Left ventricle myocardium inferior (tissue), 1 donor: ENCODE measurements at regions not wholly inside any gene's neighbourhood (a gene's known extent, or its start where the extent isn't known, plus 50 kb on each side); places are given as distances from the start of the nearest gene placed in this dataset.
"Not testable (repeated sequence)": the region's sequence is repeated elsewhere in the genome, so short reads cannot be mapped to it uniquely, and the experiment has no call there.

Source experiments
- DNase-seq: peaks from one replicate; pipeline ENCODE4 v3.0.0-alpha.2; 2020
- H3K27ac ChIP-seq: fragments of 200-600 bp; replicated peaks from 2 replicates; pipeline ENCODE4 v1.8.0; 2021
- H3K27me3 ChIP-seq: fragments of 200-600 bp; 2 replicates; pipeline ENCODE4 v1.8.0; 2021; ENCODE audit warnings: low read depth
- H3K36me3 ChIP-seq: fragments of 200-600 bp; 2 replicates; pipeline ENCODE4 v1.8.0; 2021
- H3K4me1 ChIP-seq: fragments of 200-600 bp; 2 replicates; pipeline ENCODE4 v1.8.0; 2021
- H3K4me3 ChIP-seq: fragments of 200-600 bp; 2 replicates; pipeline ENCODE4 v1.8.0; 2021; ENCODE audit warnings: mild to moderate bottlenecking, moderate library complexity
- H3K9me3 ChIP-seq: fragments of 200-600 bp; replicated peaks from 2 replicates; pipeline ENCODE4 v1.8.0; 2021
- CTCF ChIP-seq: fragments of 200-600 bp; IDR thresholded peaks from 2 replicates; pipeline ENCODE4 v1.8.0; 2021; ENCODE audit warnings: antibody characterized with exemption, mild to moderate bottlenecking, borderline replicate concordance
- intact Hi-C: fragments of 100-400 bp; cut with micrococcal nuclease; formaldehyde crosslinking; loops from one replicate; pipeline ENCODE4 v1.11.0; 2022
- donor health status: DM: no; HTN: yes; CAD: no; lungs with severe emphysema.

DNA sequence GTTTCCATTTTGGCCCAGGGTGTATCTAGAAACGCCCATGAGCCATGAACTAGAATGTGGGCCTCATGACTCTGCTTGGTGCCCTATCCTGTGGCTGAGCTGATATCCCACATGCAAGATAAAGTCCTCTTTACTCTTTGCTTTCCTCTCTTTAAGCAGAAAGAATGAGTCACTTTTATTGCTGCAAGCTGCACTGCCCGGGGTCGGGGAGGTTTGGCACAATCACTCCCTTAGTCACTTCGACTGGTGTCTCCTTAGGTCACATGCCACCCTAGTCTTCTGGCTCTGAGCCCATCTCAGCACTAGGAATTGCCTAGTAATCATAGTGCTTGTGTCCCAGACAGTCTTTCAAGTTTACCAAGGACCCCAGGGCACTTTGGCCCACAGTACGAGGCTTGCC, 75.1 kb upstream of the CXorf66 start:
- TF ChIP-seq CTCF: no peak
- Histone ChIP-seq H3K4me1 (no peaks in the 10 kb centered on the region), H3K27me3 (no peaks in the 10 kb centered on the region), H3K27ac (no peak overlapping the region), H3K9me3 (peaks cover 13% of the 10 kb centered on the region), H3K4me3 (no peak overlapping the region), H3K36me3 (no peaks in the 10 kb centered on the region)
- DNase-seq: no peak
- intact Hi-C loops: no loop called here

GRCh38 chrX:140038842-140039241, 73.5 kb upstream of the CXorf66 start:
- intact Hi-C loops: no loop called here
- no peak for TF ChIP-seq CTCF
- DNase-seq: no peak
- H3K4me1 ChIP-seq: no peaks in the 10 kb centered on the region
- H3K27me3 ChIP-seq: no peaks in the 10 kb centered on the region
- H3K27ac ChIP-seq: no peak overlapping the region
- H3K9me3 ChIP-seq: peaks cover 13% of the 10 kb centered on the region
- no peak overlapping the region for H3K4me3 ChIP-seq
- no peaks in the 10 kb centered on the region for H3K36me3 ChIP-seq

DNA sequence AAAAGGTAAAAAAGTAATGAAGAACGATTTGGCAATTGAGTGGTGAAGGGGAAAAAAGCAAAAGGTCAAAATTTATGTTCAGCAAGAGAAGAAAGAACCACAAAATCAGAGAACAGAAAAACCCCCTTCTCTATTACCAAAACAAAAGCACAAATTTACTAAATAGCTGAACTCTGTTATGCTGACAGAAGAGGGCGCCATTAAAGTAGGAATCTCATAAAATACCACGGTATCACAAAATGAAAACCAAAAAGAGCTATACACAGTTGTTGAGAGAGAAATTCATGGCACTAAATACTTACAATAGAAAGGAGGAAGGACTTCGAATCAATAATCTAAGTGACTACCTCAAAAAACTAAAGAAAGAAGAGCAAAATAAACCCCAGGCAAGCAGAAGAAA, 69.6 kb upstream of the CXorf66 start:
- no peak for TF ChIP-seq CTCF
- DNase-seq: no peak
- H3K4me3 ChIP-seq: no peak overlapping the region
- H3K4me1 ChIP-seq: no peaks in the 10 kb centered on the region
- H3K9me3 ChIP-seq: peaks cover 11% of the 10 kb centered on the region
- no peak overlapping the region for H3K27ac ChIP-seq
- intact Hi-C loops: no loop called here
- H3K36me3 ChIP-seq: no peaks in the 10 kb centered on the region
- H3K27me3 ChIP-seq: no peaks in the 10 kb centered on the region

GRCh38 chrX:140022482-140022881, 57.2 kb upstream of the CXorf66 start:
- no peak for DNase-seq
- Histone ChIP-seq H3K9me3 (no peaks in the 10 kb centered on the region), H3K4me1 (no peaks in the 10 kb centered on the region)

GRCh38 chrX:140019134-140019533, 53.8 kb upstream of the CXorf66 start:
- DNase-seq, H3K27me3 ChIP-seq, H3K27ac ChIP-seq, H3K4me3 ChIP-seq, H3K36me3 ChIP-seq, H3K9me3 ChIP-seq, intact Hi-C loops, H3K4me1 ChIP-seq: not testable (repeated sequence)

More at GRCh38 chrX:140022482-140022881, 57.2 kb upstream of the CXorf66 start:
- H3K36me3 ChIP-seq: no peaks in the 10 kb centered on the region
- no peaks in the 10 kb centered on the region for H3K27me3 ChIP-seq
- H3K27ac ChIP-seq: no peak overlapping the region
- intact Hi-C loops: no loop called here
- no peak for TF ChIP-seq CTCF
- H3K4me3 ChIP-seq: no peak overlapping the region
